ENCODE measurements at regions not wholly inside any gene's neighbourhood (a gene's known extent, or its start where the extent isn't known, plus 50 kb on each side); places are given as distances from the start of the nearest gene placed in this dataset.

- no peak for TF ChIP-seq POLR2A (IDR thresholded peaks at IDR 0.05)
- TF ChIP-seq, protein P1, sequence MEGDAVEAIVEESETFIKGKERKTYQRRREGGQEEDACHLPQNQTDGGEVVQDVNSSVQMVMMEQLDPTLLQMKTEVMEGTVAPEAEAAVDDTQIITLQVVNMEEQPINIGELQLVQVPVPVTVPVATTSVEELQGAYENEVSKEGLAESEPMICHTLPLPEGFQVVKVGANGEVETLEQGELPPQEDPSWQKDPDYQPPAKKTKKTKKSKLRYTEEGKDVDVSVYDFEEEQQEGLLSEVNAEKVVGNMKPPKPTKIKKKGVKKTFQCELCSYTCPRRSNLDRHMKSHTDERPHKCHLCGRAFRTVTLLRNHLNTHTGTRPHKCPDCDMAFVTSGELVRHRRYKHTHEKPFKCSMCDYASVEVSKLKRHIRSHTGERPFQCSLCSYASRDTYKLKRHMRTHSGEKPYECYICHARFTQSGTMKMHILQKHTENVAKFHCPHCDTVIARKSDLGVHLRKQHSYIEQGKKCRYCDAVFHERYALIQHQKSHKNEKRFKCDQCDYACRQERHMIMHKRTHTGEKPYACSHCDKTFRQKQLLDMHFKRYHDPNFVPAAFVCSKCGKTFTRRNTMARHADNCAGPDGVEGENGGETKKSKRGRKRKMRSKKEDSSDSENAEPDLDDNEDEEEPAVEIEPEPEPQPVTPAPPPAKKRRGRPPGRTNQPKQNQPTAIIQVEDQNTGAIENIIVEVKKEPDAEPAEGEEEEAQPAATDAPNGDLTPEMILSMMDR (IDR thresholded peaks at IDR 0.05), result no peak
Measured at GRCh38 chr5:124649491-124650146, 96.8 kb downstream of the ZNF608 start.

Data from lower leg skin (tissue), 3 donors.